ENCODE measurements at regions not wholly inside any gene's neighbourhood (a gene's known extent, or its start where the extent isn't known, plus 50 kb on each side); places are given as distances from the start of the nearest gene placed in this dataset.
"Not testable (repeated sequence)": the region's sequence is repeated elsewhere in the genome, so short reads cannot be mapped to it uniquely, and the experiment has no call there.

- TF ChIP-seq E2F6 (IDR thresholded peaks at IDR 0.05) (no peak), ZNF274 (IDR thresholded peaks at IDR 0.05; ENCODE audit: borderline replicate concordance, extremely low read depth, low read length) (no peak), CBX8 (IDR thresholded peaks at IDR 0.05; ENCODE audit: borderline replicate concordance, low read depth, low read length) (no peak), RFX5 (IDR thresholded peaks at IDR 0.05; ENCODE audit: borderline replicate concordance, low read depth, low read length) (no peak), USF2 (IDR thresholded peaks at IDR 0.05; ENCODE audit: low read length) (no peak), SP4 (IDR thresholded peaks at IDR 0.05; ENCODE audit: low read length) (no peak)
Observed at GRCh38 chr10:30683496-30683895, 53.9 kb upstream of the LYZL2 start (continued).

- H2AFZ ChIP-seq (ENCODE audit: low read length) = not testable (repeated sequence)
Observed at GRCh38 chr10:30682377-30683199, 53.0 kb upstream of the LYZL2 start.

More at GRCh38 chr10:30682377-30683199, 53.0 kb upstream of the LYZL2 start:
- H3K36me3 ChIP-seq (ENCODE audit: control insufficient read depth in 2 of 4, insufficient read depth in 4 of 4, low read length in 3 of 4); H3K4me3 ChIP-seq (ENCODE audit: extremely low read depth in 1 of 4, insufficient read depth in 2 of 4, low read depth in 3 of 4, low read length in 4 of 4); H3K23ac ChIP-seq (ENCODE audit: insufficient read length); FAIRE-seq; H3K4me2 ChIP-seq (ENCODE audit: insufficient read depth in 1 of 2, low read depth in 2 of 2, low read length in 2 of 2); H4K20me1 ChIP-seq (replicated peaks in 1 of 2; ENCODE audit: control insufficient read depth in 1 of 2, insufficient read depth in 2 of 2, low read length in 2 of 2); H4K91ac ChIP-seq (replicated peaks; ENCODE audit: insufficient read length, low read length); H3K18ac ChIP-seq (ENCODE audit: extremely low read depth, low read length); H3K9me3 ChIP-seq (ENCODE audit: insufficient read depth in 2 of 2, low read depth in 1 of 2, low read length in 1 of 2); H2BK15ac ChIP-seq (ENCODE audit: low read length); H2BK12ac ChIP-seq (ENCODE audit: low read depth, low read length); H3K79me2 ChIP-seq (ENCODE audit: control insufficient read depth in 1 of 2, insufficient read depth in 2 of 2, low read length in 2 of 2); H2BK120ac ChIP-seq (replicated peaks; ENCODE audit: low read depth, low read length); H2AK5ac ChIP-seq (ENCODE audit: low read depth, low read length); H3K27ac ChIP-seq (ENCODE audit: low read depth, low read length); H2BK5ac ChIP-seq (ENCODE audit: low read depth, low read length); H3K27me3 ChIP-seq (replicated peaks in 1 of 4; ENCODE audit: control insufficient read depth in 3 of 4, extremely low read depth in 1 of 4, insufficient read depth in 3 of 4, low read length in 3 of 4); H2BK20ac ChIP-seq (ENCODE audit: low read length); H3K56ac ChIP-seq (replicated peaks; ENCODE audit: insufficient read length, low read depth, low read length); H3K9ac ChIP-seq (replicated peaks in 1 of 4; ENCODE audit: extremely low read depth in 1 of 4, low read depth in 3 of 4, low read length in 3 of 4); CTCF ChIA-PET (ENCODE audit: partially characterized antibody); H4K8ac ChIP-seq (ENCODE audit: extremely low read depth, insufficient read depth, low read length); H3K79me1 ChIP-seq (ENCODE audit: low read depth, low read length); DNase-seq (ENCODE audit: low read depth in 1 of 2, low spot score in 2 of 2); H3K4ac ChIP-seq (replicated peaks; ENCODE audit: insufficient read length, low read depth, low read length); H3K4me1 ChIP-seq (replicated peaks in 1 of 4; ENCODE audit: control insufficient read depth in 3 of 4, insufficient read depth in 4 of 4, low read length in 3 of 4); H3K23me2 ChIP-seq (ENCODE audit: low read depth, low read length); POLR2A ChIA-PET (ENCODE audit: partially characterized antibody); H3K14ac ChIP-seq (ENCODE audit: insufficient read length); H4K5ac ChIP-seq (ENCODE audit: insufficient read length, low read depth, low read length): not testable (repeated sequence)
- WGBS, 2 experiments (ENCODE audit: extremely low coverage in 1 of 2, insufficient coverage in 1 of 2, insufficient read length in 1 of 2, insufficient replicate concordance in 2 of 2, low coverage in 1 of 2, low lambda C conversion rate in 2 of 2, missing lambda C conversion rate in 1 of 2) = 91% methylated on average over 9 of the region's 9 CpGs; no CpG with 5 or more reads in 1 of the 2 experiments

Data from H1 (cell line).